ENCODE measurements at regions not wholly inside any gene's neighbourhood (a gene's known extent, or its start where the extent isn't known, plus 50 kb on each side); places are given as distances from the start of the nearest gene placed in this dataset.

GRCh38 chr19:30173593-30174356 lies 198.4 kb upstream of the ZNF536 start:
- ATAC-seq = no peak
- no peak overlapping the region for H3K27ac Mint-ChIP-seq
- no peak for DNase-seq
- CTCF ChIA-PET = no interaction called here
- H3K4me3 Mint-ChIP-seq = no peak overlapping the region
- H3K27me3 Mint-ChIP-seq = no peaks in the 10 kb centered on the region
- H3K9me3 Mint-ChIP-seq (ENCODE audit: low read depth) = no peaks in the 10 kb centered on the region
- no peaks in the 10 kb centered on the region for H3K36me3 Mint-ChIP-seq
- no peaks in the 10 kb centered on the region for H3K4me1 Mint-ChIP-seq

GRCh38 chr19:30174357-30174645 lies 197.9 kb upstream of the ZNF536 start:
- Mint-ChIP-seq H3K27ac (no peak overlapping the region), H3K9me3 (ENCODE audit: low read depth) (no peaks in the 10 kb centered on the region), H3K36me3 (no peaks in the 10 kb centered on the region), H3K4me1 (no peaks in the 10 kb centered on the region), H3K4me3 (no peak overlapping the region), H3K27me3 (no peaks in the 10 kb centered on the region)
- DNase-seq = no peak
- CTCF ChIA-PET = no interaction called here
- ATAC-seq = no peak

- Mint-ChIP-seq H3K4me3 (no peak overlapping the region), H3K27me3 (no peaks in the 10 kb centered on the region), H3K9me3 (ENCODE audit: low read depth) (no peaks in the 10 kb centered on the region), H3K4me1 (no peaks in the 10 kb centered on the region), H3K36me3 (no peaks in the 10 kb centered on the region), H3K27ac (no peak overlapping the region)
- ATAC-seq = no peak
- CTCF ChIA-PET = no interaction called here
- no peak for DNase-seq
These were observed 197.4 kb upstream of the ZNF536 start for GRCh38 chr19:30174791-30175190.

GRCh38 chr19:30175987-30176386 lies 196.2 kb upstream of the ZNF536 start:
- CTCF ChIA-PET = no interaction called here

GRCh38 chr19:30178721-30179402 lies 193.3 kb upstream of the ZNF536 start:
- H3K9me3 Mint-ChIP-seq (ENCODE audit: low read depth) = peaks cover 10% of the 10 kb centered on the region
- H3K27me3 Mint-ChIP-seq = no peaks in the 10 kb centered on the region
- CTCF ChIA-PET = no interaction called here
- no peak overlapping the region for H3K4me3 Mint-ChIP-seq
- ATAC-seq = no peak
- H3K4me1 Mint-ChIP-seq = no peaks in the 10 kb centered on the region
- DNase-seq = no peak
- no peaks in the 10 kb centered on the region for H3K36me3 Mint-ChIP-seq
- H3K27ac Mint-ChIP-seq = no peak overlapping the region

More at GRCh38 chr19:30175987-30176386, 196.2 kb upstream of the ZNF536 start:
- Mint-ChIP-seq H3K4me3 (no peak overlapping the region), H3K4me1 (no peaks in the 10 kb centered on the region), H3K27ac (no peak overlapping the region), H3K36me3 (no peaks in the 10 kb centered on the region), H3K9me3 (ENCODE audit: low read depth) (no peaks in the 10 kb centered on the region), H3K27me3 (no peaks in the 10 kb centered on the region)
- DNase-seq (no peak), ATAC-seq (no peak)

GRCh38 chr19:30180691-30181090 lies 191.5 kb upstream of the ZNF536 start:
- Mint-ChIP-seq H3K4me3 (no peak overlapping the region), H3K27me3 (no peaks in the 10 kb centered on the region), H3K9me3 (ENCODE audit: low read depth) (peaks cover 15% of the 10 kb centered on the region), H3K36me3 (peaks cover 3% of the 10 kb centered on the region), H3K27ac (no peak overlapping the region), H3K4me1 (no peaks in the 10 kb centered on the region)
- ATAC-seq (no peak), DNase-seq (no peak)
- CTCF ChIA-PET = no interaction called here

GRCh38 chr19:30183807-30184490 lies 188.2 kb upstream of the ZNF536 start:
- Mint-ChIP-seq H3K4me1 (no peaks in the 10 kb centered on the region), H3K27me3 (no peaks in the 10 kb centered on the region), H3K27ac (no peak overlapping the region), H3K36me3 (peaks cover 3% of the 10 kb centered on the region), H3K9me3 (ENCODE audit: low read depth) (peaks cover 15% of the 10 kb centered on the region), H3K4me3 (no peak overlapping the region)
- ATAC-seq (no peak), DNase-seq (no peak)
- CTCF ChIA-PET = no interaction called here

GRCh38 chr19:30202060-30202600 lies 170.1 kb upstream of the ZNF536 start:
- Mint-ChIP-seq H3K9me3 (ENCODE audit: low read depth) (no peaks in the 10 kb centered on the region), H3K36me3 (no peaks in the 10 kb centered on the region), H3K4me3 (no peak overlapping the region), H3K4me1 (no peaks in the 10 kb centered on the region), H3K27me3 (no peaks in the 10 kb centered on the region), H3K27ac (no peak overlapping the region)
- ATAC-seq (no peak), DNase-seq (no peak)
- CTCF ChIA-PET = no interaction called here

GRCh38 chr19:30204721-30205120 lies 167.5 kb upstream of the ZNF536 start:
- no peak for DNase-seq
- Mint-ChIP-seq H3K9me3 (ENCODE audit: low read depth) (no peaks in the 10 kb centered on the region), H3K36me3 (no peaks in the 10 kb centered on the region), H3K27ac (no peak overlapping the region), H3K4me3 (no peak overlapping the region), H3K4me1 (no peaks in the 10 kb centered on the region), H3K27me3 (no peaks in the 10 kb centered on the region)
- CTCF ChIA-PET = interaction anchor here (0.5 kb wide), 1 partner anchor 354 kb away, joined by 3 read pairs; no protein-coding TSS in a partner anchor
- ATAC-seq = no peak

GRCh38 chr19:30206187-30206586 lies 166.0 kb upstream of the ZNF536 start:
- no peaks in the 10 kb centered on the region for H3K4me1 Mint-ChIP-seq
- H3K27ac Mint-ChIP-seq = no peak overlapping the region
- no peaks in the 10 kb centered on the region for H3K27me3 Mint-ChIP-seq
- no peaks in the 10 kb centered on the region for H3K9me3 Mint-ChIP-seq (ENCODE audit: low read depth)
- no peak overlapping the region for H3K4me3 Mint-ChIP-seq
- CTCF ChIA-PET = no interaction called here
- H3K36me3 Mint-ChIP-seq = no peaks in the 10 kb centered on the region
- ATAC-seq (no peak), DNase-seq (no peak)

- CTCF ChIA-PET = no interaction called here
- ATAC-seq = no peak
- no peak for DNase-seq
- no peaks in the 10 kb centered on the region for H3K4me1 Mint-ChIP-seq
- no peaks in the 10 kb centered on the region for H3K27me3 Mint-ChIP-seq
- H3K4me3 Mint-ChIP-seq = no peak overlapping the region
- H3K27ac Mint-ChIP-seq = no peak overlapping the region
- H3K9me3 Mint-ChIP-seq (ENCODE audit: low read depth) = no peaks in the 10 kb centered on the region
- H3K36me3 Mint-ChIP-seq = no peaks in the 10 kb centered on the region
These were observed 164.8 kb upstream of the ZNF536 start for GRCh38 chr19:30207357-30207756.

- no peak for DNase-seq
- ATAC-seq = no peak
- Mint-ChIP-seq H3K36me3 (no peaks in the 10 kb centered on the region), H3K9me3 (ENCODE audit: low read depth) (no peaks in the 10 kb centered on the region), H3K4me1 (no peaks in the 10 kb centered on the region), H3K4me3 (no peak overlapping the region), H3K27ac (no peak overlapping the region), H3K27me3 (no peaks in the 10 kb centered on the region)
- CTCF ChIA-PET = no interaction called here
These were observed 163.6 kb upstream of the ZNF536 start for GRCh38 chr19:30208436-30209060.

GRCh38 chr19:30209617-30210600 lies 162.3 kb upstream of the ZNF536 start:
- ATAC-seq (no peak), DNase-seq (no peak)
- CTCF ChIA-PET = no interaction called here
- Mint-ChIP-seq H3K4me3 (no peak overlapping the region), H3K9me3 (ENCODE audit: low read depth) (no peaks in the 10 kb centered on the region), H3K27ac (no peak overlapping the region), H3K36me3 (no peaks in the 10 kb centered on the region), H3K4me1 (peaks cover 3% of the 10 kb centered on the region), H3K27me3 (no peaks in the 10 kb centered on the region)
